Tibial nerve (tissue), 4 donors: ENCODE measurements at regions not wholly inside any gene's neighbourhood (a gene's known extent, or its start where the extent isn't known, plus 50 kb on each side); places are given as distances from the start of the nearest gene placed in this dataset.

Experiments
- DNase-seq, 2 donors: peaks; one replicate each; pipeline ENCODE4 v3.0.0-alpha.2; 2019; ENCODE audit warnings: low spot score in 2 of 2
- H3K27ac ChIP-seq, 4 donors: fragments of 200-600 bp; sonication (generic) in 3 of 4; one replicate each; pipeline ENCODE4 v1.5.1; 2017 to 2019; ENCODE audit warnings: mild to moderate bottlenecking in 1 of 4
- H3K27me3 ChIP-seq, 2 donors: fragments of 200-600 bp; sonication (generic) in 1 of 2; one replicate each; pipeline versions ENCODE4 v1.5.1 to v1.6.0; 2017 to 2019
- H3K36me3 ChIP-seq, 3 donors: fragments of 200-600 bp; sonication (generic); one replicate each; pipeline ENCODE4 v1.5.1; 2018 to 2019
- H3K4me1 ChIP-seq, 4 donors: fragments of 200-600 bp; sonication (generic) in 3 of 4; one replicate each; pipeline ENCODE4 v1.5.1; 2017 to 2019
- H3K4me3 ChIP-seq, 4 donors: fragments of 200-600 bp; sonication (generic) in 3 of 4; one replicate each; pipeline ENCODE4 v1.5.1; 2017 to 2019; ENCODE audit warnings: mild to moderate bottlenecking in 1 of 4, moderate library complexity in 1 of 4
- H3K9me3 ChIP-seq, 4 donors: fragments of 200-600 bp; sonication (generic) in 3 of 4; one replicate each; pipeline ENCODE4 v1.5.1; 2017 to 2019
- EP300 ChIP-seq, 2 donors: sonication (generic); formaldehyde crosslinking; IDR thresholded peaks; one replicate each; pipeline ENCODE4 v1.6.1; 2017; ENCODE audit warnings: antibody characterized with exemption in 2 of 2, mild to moderate bottlenecking in 1 of 2
- POLR2A ChIP-seq, 2 donors: fragments of 450-650 bp; IDR thresholded peaks; one replicate each; pipeline ENCODE4 v1.6.1; 2017; ENCODE audit warnings: antibody characterized with exemption in 2 of 2, mild to moderate bottlenecking in 2 of 2, moderate library complexity in 2 of 2
- WGBS, 2 donors: methylation state at CpG; one replicate each; pipeline ENCODE4 v1.1.5; 2018; 5-methylcytosine and 5-hydroxymethylcytosine counted together
- TF ChIP-seq, protein P1 (sequence below), 5 experiments: fragments of 200-600 bp in 3 of 5; fragments of 450-650 bp in 2 of 5; sonication (generic) in 3 of 5; IDR thresholded peaks; one replicate each; pipeline ENCODE4 v1.5.1; 2016 to 2019; ENCODE audit warnings: antibody characterized with exemption in 5 of 5, mild to moderate bottlenecking in 3 of 5, moderate library complexity in 2 of 5

DNA sequence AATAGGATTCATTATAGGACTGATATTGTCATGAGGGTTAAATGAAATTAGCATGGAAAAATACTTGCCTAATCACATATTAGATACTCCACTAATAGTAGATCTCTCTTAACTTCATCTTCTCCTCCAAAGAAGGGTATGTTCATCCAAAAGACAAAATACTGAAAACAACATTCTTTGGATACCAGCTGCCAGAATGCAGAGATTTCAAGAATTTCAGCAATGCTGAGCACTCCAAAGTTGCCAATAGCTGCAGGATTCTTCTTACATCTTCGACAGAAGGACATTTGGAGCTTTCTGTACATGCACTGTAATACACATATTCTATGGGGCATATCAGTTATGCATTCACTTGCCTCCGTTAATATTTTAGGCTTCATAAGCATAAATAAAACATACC lies 436.5 kb downstream of the HAPSTR1 start:
- no peaks in the 10 kb centered on the region for H3K4me1 ChIP-seq
- peaks cover 0 to 10% (median 1%) of the 10 kb centered on the region in 4 donors for H3K9me3 ChIP-seq
- H3K27ac ChIP-seq, result no peak overlapping the region
- 26 to 32% methylated on average over 2 of the region's 2 CpGs for WGBS, 2 donors
- H3K27me3 ChIP-seq, result no peaks in the 10 kb centered on the region
- TF ChIP-seq EP300 (IDR thresholded peaks at IDR 0.05) (no peak), POLR2A (IDR thresholded peaks at IDR 0.05) (no peak)
- TF ChIP-seq, protein P1, sequence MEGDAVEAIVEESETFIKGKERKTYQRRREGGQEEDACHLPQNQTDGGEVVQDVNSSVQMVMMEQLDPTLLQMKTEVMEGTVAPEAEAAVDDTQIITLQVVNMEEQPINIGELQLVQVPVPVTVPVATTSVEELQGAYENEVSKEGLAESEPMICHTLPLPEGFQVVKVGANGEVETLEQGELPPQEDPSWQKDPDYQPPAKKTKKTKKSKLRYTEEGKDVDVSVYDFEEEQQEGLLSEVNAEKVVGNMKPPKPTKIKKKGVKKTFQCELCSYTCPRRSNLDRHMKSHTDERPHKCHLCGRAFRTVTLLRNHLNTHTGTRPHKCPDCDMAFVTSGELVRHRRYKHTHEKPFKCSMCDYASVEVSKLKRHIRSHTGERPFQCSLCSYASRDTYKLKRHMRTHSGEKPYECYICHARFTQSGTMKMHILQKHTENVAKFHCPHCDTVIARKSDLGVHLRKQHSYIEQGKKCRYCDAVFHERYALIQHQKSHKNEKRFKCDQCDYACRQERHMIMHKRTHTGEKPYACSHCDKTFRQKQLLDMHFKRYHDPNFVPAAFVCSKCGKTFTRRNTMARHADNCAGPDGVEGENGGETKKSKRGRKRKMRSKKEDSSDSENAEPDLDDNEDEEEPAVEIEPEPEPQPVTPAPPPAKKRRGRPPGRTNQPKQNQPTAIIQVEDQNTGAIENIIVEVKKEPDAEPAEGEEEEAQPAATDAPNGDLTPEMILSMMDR (IDR thresholded peaks at IDR 0.05), result no peak
- DNase-seq, result no peak
- no peaks in the 10 kb centered on the region for H3K36me3 ChIP-seq
- no peak overlapping the region for H3K4me3 ChIP-seq

DNA sequence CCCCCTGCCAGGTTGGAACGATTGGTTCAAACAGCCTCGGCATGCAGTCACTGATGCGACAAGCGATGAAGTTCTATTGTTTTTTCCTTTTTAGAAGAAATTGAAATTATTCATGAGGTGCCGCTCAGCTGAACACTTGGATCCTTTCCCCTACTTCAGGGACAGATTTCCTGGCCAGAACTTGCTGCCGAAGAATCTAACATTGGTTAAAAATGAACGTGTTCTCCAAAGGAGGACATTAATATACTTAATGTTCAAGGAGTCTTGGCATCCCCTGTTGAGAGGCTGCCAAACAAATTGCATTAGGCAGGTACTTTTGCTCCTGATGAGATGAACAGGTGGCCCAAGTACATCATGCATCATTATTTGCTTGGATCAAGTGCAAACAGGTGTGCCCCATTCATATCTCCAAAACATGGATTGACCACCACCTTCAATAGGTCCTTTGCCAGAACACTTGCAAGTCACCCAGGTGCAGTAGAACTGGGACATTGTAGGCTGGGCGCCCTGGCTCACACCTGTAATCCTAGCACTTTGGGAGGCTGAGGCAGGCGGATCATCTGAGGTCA lies 437.2 kb downstream of the HAPSTR1 start:
- DNase-seq, result no peak
- WGBS, 2 donors, result 43 to 58% methylated on average over 9 of the region's 9 CpGs
- Histone ChIP-seq H3K9me3 (peaks cover 0 to 12% (median 1%) of the 10 kb centered on the region in 4 donors), H3K4me3 (no peak overlapping the region), H3K4me1 (no peaks in the 10 kb centered on the region), H3K27me3 (no peaks in the 10 kb centered on the region), H3K36me3 (no peaks in the 10 kb centered on the region), H3K27ac (no peak overlapping the region)
- TF ChIP-seq, protein P1 (IDR thresholded peaks at IDR 0.05), result no peak
- TF ChIP-seq POLR2A (IDR thresholded peaks at IDR 0.05) (no peak), EP300 (IDR thresholded peaks at IDR 0.05) (no peak)

DNA sequence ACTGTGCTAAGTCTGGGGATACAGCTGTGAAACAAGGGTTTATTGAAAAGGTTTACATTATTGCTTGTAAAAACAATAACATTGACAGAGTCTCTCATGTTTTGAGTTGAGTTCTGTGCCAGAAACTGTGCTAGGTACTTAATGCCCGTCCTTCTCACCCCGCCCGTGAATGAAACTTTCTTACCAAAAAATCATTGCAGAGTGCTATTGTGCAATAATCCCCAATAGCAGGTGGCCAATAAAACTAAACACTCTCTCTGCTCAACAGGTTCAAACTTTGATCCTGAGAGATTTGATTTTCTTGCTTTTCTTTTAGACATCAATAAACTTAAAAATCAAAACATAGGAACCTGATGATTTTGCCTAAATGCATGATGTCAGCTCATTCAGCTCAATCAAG lies 441.6 kb downstream of the HAPSTR1 start:
- Histone ChIP-seq H3K4me1 (no peaks in the 10 kb centered on the region), H3K9me3 (peaks cover 0 to 21% (median 1%) of the 10 kb centered on the region in 4 donors), H3K36me3 (no peaks in the 10 kb centered on the region), H3K27ac (no peak overlapping the region), H3K4me3 (no peak overlapping the region), H3K27me3 (no peaks in the 10 kb centered on the region)
- WGBS, 2 donors, result 81 to 94% methylated on average over 3 of the region's 3 CpGs
- TF ChIP-seq, protein P1 (IDR thresholded peaks at IDR 0.05), result no peak
- TF ChIP-seq POLR2A (IDR thresholded peaks at IDR 0.05) (no peak), EP300 (IDR thresholded peaks at IDR 0.05) (no peak)
- no peak for DNase-seq

DNA sequence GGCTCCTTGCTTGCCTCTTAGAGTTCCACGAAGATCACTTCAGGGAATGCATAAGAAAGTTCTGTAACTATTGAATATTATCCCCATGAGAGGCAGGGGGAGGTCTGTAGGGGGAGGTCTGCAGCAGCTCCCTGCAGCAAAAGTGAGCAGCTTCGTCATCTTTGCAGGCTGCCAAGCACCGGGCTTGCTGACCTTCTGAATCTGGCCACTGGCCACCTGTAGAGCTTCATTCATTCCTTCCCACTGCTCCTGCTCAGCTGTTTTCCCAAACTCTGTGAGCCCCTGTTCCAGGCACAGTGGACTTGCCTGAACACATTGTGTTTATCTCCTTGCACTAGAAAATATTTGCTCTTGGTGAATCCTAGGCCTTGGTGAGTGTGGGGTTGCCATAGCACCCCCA lies 443.3 kb downstream of the HAPSTR1 start:
- DNase-seq, result no peak
- H3K4me1 ChIP-seq, result no peaks in the 10 kb centered on the region
- TF ChIP-seq EP300 (IDR thresholded peaks at IDR 0.05), result no peak
- TF ChIP-seq POLR2A (IDR thresholded peaks at IDR 0.05), result no peak
- TF ChIP-seq, protein P1 (IDR thresholded peaks at IDR 0.05), result no peak
- no peaks in the 10 kb centered on the region for H3K27me3 ChIP-seq
- peaks cover 0 to 35% (median 1%) of the 10 kb centered on the region in 4 donors for H3K9me3 ChIP-seq
- H3K4me3 ChIP-seq, result no peak overlapping the region
- H3K27ac ChIP-seq, result no peak overlapping the region
- WGBS, 2 donors, result 26% methylated on average over 3 of the region's 3 CpGs
- H3K36me3 ChIP-seq, result no peaks in the 10 kb centered on the region

DNA sequence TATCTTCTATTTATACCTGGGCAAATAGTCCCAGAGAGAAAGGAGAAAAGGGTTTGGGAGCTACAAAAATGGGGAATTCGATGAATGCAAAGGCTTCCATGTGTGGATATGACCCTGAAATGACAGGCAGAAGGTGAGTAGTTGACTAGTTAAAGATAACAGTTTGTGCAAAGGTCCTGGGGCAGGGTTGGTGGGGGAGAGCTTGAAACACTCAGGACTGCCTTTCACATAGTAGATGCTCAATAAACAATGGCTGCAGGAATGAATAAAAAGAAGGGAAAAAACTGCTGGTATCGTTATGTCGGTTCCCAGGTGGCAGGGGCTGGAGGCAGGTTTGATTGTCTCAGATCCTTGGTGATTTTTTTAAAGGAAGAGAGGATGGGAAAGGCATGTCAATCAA lies 445.5 kb downstream of the HAPSTR1 start:
- 85 to 89% methylated on average over 3 of the region's 3 CpGs for WGBS, 2 donors
- H3K27ac ChIP-seq, result no peak overlapping the region
- peaks cover 0 to 35% (median 1%) of the 10 kb centered on the region in 4 donors for H3K9me3 ChIP-seq
- no peaks in the 10 kb centered on the region for H3K4me1 ChIP-seq
- TF ChIP-seq, protein P1 (IDR thresholded peaks at IDR 0.05), result no peak
- no peak for TF ChIP-seq POLR2A (IDR thresholded peaks at IDR 0.05)
- no peak for DNase-seq
- H3K4me3 ChIP-seq, result no peak overlapping the region
- H3K36me3 ChIP-seq, result no peaks in the 10 kb centered on the region
- no peaks in the 10 kb centered on the region for H3K27me3 ChIP-seq
